RWPE1 (cell line): ENCODE measurements at regions not wholly inside any gene's neighbourhood (a gene's known extent, or its start where the extent isn't known, plus 50 kb on each side); places are given as distances from the start of the nearest gene placed in this dataset.

Source experiments
- CTCF ChIA-PET: fragments of 350-600 bp; sonication (Branson Sonifier 250); formaldehyde crosslinking; extraction: SDS; loops from one replicate; lab custom pipeline; 2021; lab: Yijun Ruan, JAX
- POLR2A ChIA-PET: fragments of 400-600 bp; formaldehyde crosslinking; extraction: SDS; loops from one replicate; lab custom pipeline; 2020; ENCODE audit warnings: antibody characterized with exemption; ENCODE audit not compliant: low non-redundant PET; lab: Yijun Ruan, JAX
- DNase-seq: peaks from one replicate; pipeline ENCODE4 v3.0.0; 2012; ENCODE audit warnings: low spot score
- H3K27ac ChIP-seq: fragments of 450-650 bp; 2 replicates; pipeline ENCODE4 v1.5.1; 2017
- TF ChIP-seq, protein P1 (sequence below): fragments of 450-650 bp; conservative IDR thresholded peaks from 2 replicates; pipeline ENCODE4 v1.5.1; 2017; ENCODE audit warnings: low read depth, mild to moderate bottlenecking

DNA sequence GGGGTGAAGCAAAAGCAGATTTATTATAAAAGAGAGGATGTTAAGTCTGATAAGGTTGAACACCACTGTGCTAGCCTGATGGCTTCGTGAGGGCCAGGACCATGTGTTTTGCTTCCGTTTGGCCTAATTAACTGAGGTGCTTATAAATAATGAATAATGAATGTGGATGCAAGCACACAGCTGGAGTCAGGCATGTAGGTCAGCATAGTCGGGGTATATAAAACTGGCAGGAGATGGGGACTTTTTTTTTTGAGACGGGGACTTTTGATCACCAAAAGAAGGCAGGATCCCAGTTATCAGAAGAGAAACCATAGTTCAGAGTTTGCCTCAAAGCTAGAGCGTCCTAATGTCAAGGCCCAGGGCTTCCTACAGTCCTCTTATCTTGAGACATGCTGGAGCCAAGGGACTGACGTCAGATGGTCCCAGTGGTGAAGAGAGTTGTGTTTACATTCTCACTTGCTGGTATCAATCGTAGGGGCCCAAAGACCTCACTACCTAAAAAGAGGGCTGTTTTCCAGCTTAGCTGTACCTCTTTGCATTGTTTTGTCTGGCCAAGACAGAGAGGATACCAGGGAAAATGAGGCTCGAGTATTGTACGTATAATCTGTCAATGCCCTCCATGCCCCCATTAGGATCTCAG, 50.4 kb downstream of the RTL9 start:
- TF ChIP-seq, protein P1, sequence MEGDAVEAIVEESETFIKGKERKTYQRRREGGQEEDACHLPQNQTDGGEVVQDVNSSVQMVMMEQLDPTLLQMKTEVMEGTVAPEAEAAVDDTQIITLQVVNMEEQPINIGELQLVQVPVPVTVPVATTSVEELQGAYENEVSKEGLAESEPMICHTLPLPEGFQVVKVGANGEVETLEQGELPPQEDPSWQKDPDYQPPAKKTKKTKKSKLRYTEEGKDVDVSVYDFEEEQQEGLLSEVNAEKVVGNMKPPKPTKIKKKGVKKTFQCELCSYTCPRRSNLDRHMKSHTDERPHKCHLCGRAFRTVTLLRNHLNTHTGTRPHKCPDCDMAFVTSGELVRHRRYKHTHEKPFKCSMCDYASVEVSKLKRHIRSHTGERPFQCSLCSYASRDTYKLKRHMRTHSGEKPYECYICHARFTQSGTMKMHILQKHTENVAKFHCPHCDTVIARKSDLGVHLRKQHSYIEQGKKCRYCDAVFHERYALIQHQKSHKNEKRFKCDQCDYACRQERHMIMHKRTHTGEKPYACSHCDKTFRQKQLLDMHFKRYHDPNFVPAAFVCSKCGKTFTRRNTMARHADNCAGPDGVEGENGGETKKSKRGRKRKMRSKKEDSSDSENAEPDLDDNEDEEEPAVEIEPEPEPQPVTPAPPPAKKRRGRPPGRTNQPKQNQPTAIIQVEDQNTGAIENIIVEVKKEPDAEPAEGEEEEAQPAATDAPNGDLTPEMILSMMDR, result no peak
- CTCF ChIA-PET, result interaction anchor here (0.5 to 0.7 kb wide), 6 partner anchors 93 to 663 kb away, joined by 3 to 4 read pairs (median 3); no protein-coding TSS in a partner anchor
- H3K27ac ChIP-seq, result no peak overlapping the region
- POLR2A ChIA-PET, result no interaction called here
- DNase-seq, result no peak

DNA sequence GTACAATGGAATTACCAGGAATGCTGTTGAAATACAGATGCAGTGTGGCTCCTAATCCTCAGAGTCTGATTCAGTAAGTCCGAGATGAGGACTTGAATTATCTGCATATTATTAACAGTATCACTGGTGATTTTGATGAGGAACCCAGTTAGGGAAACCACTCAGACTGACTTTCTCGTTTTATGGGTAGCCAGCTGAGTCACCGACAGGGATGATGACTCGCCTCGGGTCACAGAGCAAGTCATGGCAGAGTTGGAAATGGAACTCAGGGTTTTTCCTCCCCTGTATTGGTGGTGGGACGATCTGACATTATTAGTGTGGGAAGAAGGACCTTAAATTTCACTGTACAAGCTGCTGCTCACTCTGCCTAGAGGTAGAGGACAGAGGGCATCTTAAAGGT, 51.3 kb downstream of the RTL9 start:
- TF ChIP-seq, protein P1, result no peak
- ChIA-PET POLR2A (no interaction called here), CTCF (interaction anchor here (0.6 to 0.7 kb wide), 2 partner anchors 216 to 553 kb away, joined by 3 to 4 read pairs; no protein-coding TSS in a partner anchor)
- no peak overlapping the region for H3K27ac ChIP-seq
- DNase-seq, result peak; percentile 54

DNA sequence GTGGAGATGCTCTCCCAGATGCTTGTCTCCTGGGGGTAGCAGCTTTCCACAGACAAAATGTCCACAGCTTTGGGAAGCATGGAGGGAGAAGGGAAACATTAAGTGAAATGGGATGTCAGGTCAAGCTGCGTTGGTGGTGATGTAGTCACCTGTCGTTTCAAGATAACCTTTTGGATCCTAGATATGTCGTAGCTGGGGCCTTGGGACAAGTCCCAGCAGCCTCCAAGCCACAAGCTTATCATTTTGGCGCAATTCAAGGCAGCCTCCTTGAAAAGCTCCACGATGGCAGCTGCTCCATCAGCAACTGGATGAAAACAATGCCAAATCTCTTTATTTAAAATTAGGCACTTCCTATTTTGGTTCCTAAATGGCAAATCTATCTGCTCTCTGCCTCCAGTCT, 52.0 kb downstream of the RTL9 start:
- ChIA-PET CTCF (interaction anchor here (0.8 to 1.2 kb wide), 2 partner anchors 99 to 267 kb away, joined by 3 to 4 read pairs; no protein-coding TSS in a partner anchor), POLR2A (no interaction called here)
- no peak for DNase-seq
- H3K27ac ChIP-seq, result no peak overlapping the region
- TF ChIP-seq, protein P1, result no peak

DNA sequence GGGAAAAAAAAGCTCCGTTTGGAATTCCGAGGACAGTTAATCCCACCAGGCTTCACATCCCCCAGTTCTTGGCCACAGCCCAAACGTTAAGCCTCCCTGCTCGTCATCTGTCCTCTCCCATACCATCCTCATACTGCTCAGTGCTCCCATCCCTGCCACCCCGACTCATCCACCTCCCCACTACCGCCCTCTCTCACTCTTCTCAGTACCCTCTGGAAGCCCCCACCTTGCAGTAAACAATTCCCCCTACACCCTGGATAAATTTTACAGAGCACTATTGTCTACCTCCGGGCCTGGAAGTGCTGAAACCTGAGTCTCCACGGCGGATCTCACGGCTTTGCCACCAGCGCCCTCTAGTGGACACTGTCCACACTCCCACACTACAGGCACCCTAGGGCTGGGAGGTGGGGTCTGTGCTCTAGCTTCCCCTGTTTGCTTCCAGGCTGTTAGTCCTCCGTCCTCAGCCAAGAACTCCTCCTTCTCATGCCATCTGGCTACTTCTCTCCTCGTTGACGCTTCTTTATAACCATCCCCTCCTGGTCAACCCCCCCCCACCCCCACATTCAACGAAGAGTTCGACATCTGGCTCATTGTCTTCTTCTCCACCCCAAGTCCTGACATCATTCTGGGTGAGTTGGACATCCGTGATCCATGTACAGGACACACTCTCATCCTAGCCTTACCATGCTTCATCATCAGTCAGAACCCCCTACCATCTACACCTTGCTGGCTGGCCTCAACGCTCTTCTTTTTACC, 54.5 kb downstream of the RTL9 start:
- H3K27ac ChIP-seq, result peak overlapping the region; percentile 70
- peak; percentile 70 for DNase-seq
- ChIA-PET POLR2A (interaction anchor here (0.5 kb wide), 1 partner anchor 180 kb away, joined by 8 read pairs; no protein-coding TSS in a partner anchor), CTCF (interaction anchor here (0.6 to 2.1 kb wide), 11 partner anchors 11 to 306 kb away, joined by 3 to 5 read pairs (median 4); partner anchors contain the start of gene AMMECR1)
- TF ChIP-seq, protein P1, result peak; percentile 76

DNA sequence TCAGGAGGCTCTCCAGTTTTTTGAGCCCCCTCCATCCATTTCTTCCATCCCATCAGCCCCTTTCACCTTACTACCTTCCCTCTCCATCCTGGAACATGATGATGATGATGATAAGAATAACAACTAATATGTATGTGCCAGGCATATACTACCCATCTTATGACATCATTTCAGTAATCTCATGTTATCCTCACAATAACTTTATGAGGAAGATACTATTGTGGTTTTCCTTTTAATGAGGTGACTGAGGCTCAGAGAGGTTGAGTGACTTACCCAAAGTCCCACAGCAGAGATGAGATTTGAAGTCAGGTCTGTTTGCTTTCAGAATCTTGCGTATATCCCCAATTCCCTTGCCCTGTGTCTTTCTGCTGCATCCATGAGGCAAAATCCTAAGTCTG, 55.1 kb downstream of the RTL9 start:
- DNase-seq, result no peak
- POLR2A ChIA-PET, result no interaction called here

DNA sequence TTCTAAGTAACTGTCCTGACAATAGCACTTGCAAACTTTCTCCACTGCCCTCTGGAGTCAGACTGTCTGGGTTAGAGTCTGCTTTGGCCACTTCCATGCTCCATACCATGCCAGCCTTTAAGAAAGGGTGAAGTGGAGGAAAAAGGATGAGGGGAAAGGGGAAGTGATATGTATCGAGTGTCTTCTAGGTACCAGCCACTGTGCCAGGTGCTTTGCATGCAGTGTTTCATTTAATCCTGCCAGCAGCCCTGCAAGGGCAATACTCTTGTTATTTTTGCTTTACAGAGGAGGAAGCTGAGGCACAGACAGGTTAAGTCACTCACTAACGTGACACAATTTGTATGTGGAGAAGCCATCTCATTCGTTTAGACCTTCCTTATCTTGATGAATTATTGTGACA, 55.6 kb downstream of the RTL9 start:
- CTCF ChIA-PET, result interaction anchor here (0.5 to 0.6 kb wide), 2 partner anchors 96 to 649 kb away, joined by 3 read pairs; no protein-coding TSS in a partner anchor
- POLR2A ChIA-PET, result no interaction called here
- TF ChIP-seq, protein P1, result no peak
- H3K27ac ChIP-seq, result no peak overlapping the region
- no peak for DNase-seq

More for the DNA sequence above, 55.1 kb downstream of the RTL9 start:
- CTCF ChIA-PET, result interaction anchor here (0.6 to 1.9 kb wide), 4 partner anchors 10 to 267 kb away, joined by 4 read pairs; no protein-coding TSS in a partner anchor
- no peak overlapping the region for H3K27ac ChIP-seq
- TF ChIP-seq, protein P1, result no peak
